Astrocyte of the cerebellum (primary cell): ENCODE measurements at regions not wholly inside any gene's neighbourhood (a gene's known extent, or its start where the extent isn't known, plus 50 kb on each side); places are given as distances from the start of the nearest gene placed in this dataset.

ENCODE experiments used
- DNase-seq: peaks from one replicate; pipeline ENCODE4 v3.0.0-alpha.2; 2011; ENCODE audit warnings: low read depth
- H3K4me3 ChIP-seq: 2 replicates; pipeline ENCODE4 v1.5.1; 2011; ENCODE audit warnings: mild to moderate bottlenecking, low read depth, low read length, moderate library complexity
- CTCF ChIP-seq: IDR thresholded peaks from 2 replicates; pipeline ENCODE4 v1.5.1; 2012; ENCODE audit warnings: low read length, low read depth, moderate library complexity, mild to moderate bottlenecking; ENCODE audit errors: missing control alignments
- in situ Hi-C: cut with HindIII; loops from 2 replicates; pipeline ENCODE4 v1.10.0; 2017; ENCODE audit warnings: low sequenced_read_pairs

- no peak for TF ChIP-seq CTCF
Measured at GRCh38 chr12:127781336-127781735, 485.6 kb upstream of the TMEM132C start.

GRCh38 chr12:127785540-127785939, 481.4 kb upstream of the TMEM132C start:
- TF ChIP-seq CTCF, result no peak
- peak; percentile 20 for DNase-seq
- in situ Hi-C loops, result no loop called here
- no peak overlapping the region for H3K4me3 ChIP-seq

More at GRCh38 chr12:127781336-127781735, 485.6 kb upstream of the TMEM132C start:
- no peak for DNase-seq
- H3K4me3 ChIP-seq, result no peak overlapping the region
- in situ Hi-C loops, result no loop called here

GRCh38 chr12:127785986-127786590, 480.9 kb upstream of the TMEM132C start:
- TF ChIP-seq CTCF, result no peak
- in situ Hi-C loops, result no loop called here
- DNase-seq, result no peak
- H3K4me3 ChIP-seq, result no peak overlapping the region

- TF ChIP-seq CTCF, result no peak
- no peak for DNase-seq
- H3K4me3 ChIP-seq, result no peak overlapping the region
- in situ Hi-C loops, result no loop called here
Measured at GRCh38 chr12:127787544-127787943, 479.4 kb upstream of the TMEM132C start.

GRCh38 chr12:127790376-127790775, 476.6 kb upstream of the TMEM132C start:
- DNase-seq, result no peak
- in situ Hi-C loops, result no loop called here

GRCh38 chr12:127791217-127791616, 475.8 kb upstream of the TMEM132C start:
- no peak for DNase-seq
- in situ Hi-C loops, result no loop called here
- TF ChIP-seq CTCF, result no peak
- no peak overlapping the region for H3K4me3 ChIP-seq

More at GRCh38 chr12:127790376-127790775, 476.6 kb upstream of the TMEM132C start:
- no peak overlapping the region for H3K4me3 ChIP-seq
- TF ChIP-seq CTCF, result no peak
